HCT116 (cell line): ENCODE measurements at regions not wholly inside any gene's neighbourhood (a gene's known extent, or its start where the extent isn't known, plus 50 kb on each side); places are given as distances from the start of the nearest gene placed in this dataset.
"Not testable (repeated sequence)": the region's sequence is repeated elsewhere in the genome, so short reads cannot be mapped to it uniquely, and the experiment has no call there.

ENCODE experiments used
- ATAC-seq: fragments of 200-7000 bp; cut with Tn5 transposase; 2 replicates; pipeline ENCODE4 v1.9.1; 2020; ENCODE audit warnings: mild to moderate bottlenecking, moderate library complexity
- BruUV-seq: library from RNA; stranded (reverse); fragments of 400-500 nt; replicated peaks from 2 replicates; lab custom pipeline; 2021; lab: Mats Ljungman, UMichigan
- CTCF ChIA-PET: fragments of 300-600 bp; sonication (Branson Sonifier 250); formaldehyde crosslinking; loops from one replicate; lab custom pipeline; 2021; ENCODE audit warnings: antibody characterized with exemption; lab: Charles Lee
- POLR2A ChIA-PET: fragments of 300-600, 350-600 bp; sonication (Branson Sonifier 250); formaldehyde crosslinking; loops from one replicate; lab custom pipeline; 2021; ENCODE audit warnings: antibody characterized with exemption; lab: Charles Lee
- RAD21 ChIA-PET, 2 experiments: fragments of 300-600 bp; sonication (Branson Sonifier 250); formaldehyde crosslinking; loops; one replicate each; lab custom pipeline; 2023; ENCODE audit warnings: low total read pairs in 2 of 2; ENCODE audit not compliant: uncharacterized antibody in 2 of 2, unreplicated experiment in 2 of 2, low non-redundant PET in 1 of 2; lab: Charles Lee
- DNase-seq: peaks from one replicate; pipeline ENCODE4 v3.0.0-alpha.2; 2010; ENCODE audit warnings: low read depth, low spot score
- H2AFZ ChIP-seq: fragments of 200-600 bp; shearing (Covaris generic), sonication (generic); 2 replicates; pipeline ENCODE4 v1.6.1; 2017; ENCODE audit warnings: low read depth, mixed run types, mixed read lengths, antibody characterized with exemption, low read length; ENCODE audit not compliant: poor library complexity, severe bottlenecking
- H3K27ac ChIP-seq: 2 replicates; pipeline ENCODE4 v1.5.1; 2012; ENCODE audit warnings: low read depth, low read length
- H3K27me3 ChIP-seq: fragments of 200-600 bp; sonication (generic); 2 replicates; pipeline ENCODE4 v1.6.1; 2016; ENCODE audit warnings: mixed run types, low read length, mixed read lengths; ENCODE audit not compliant: insufficient read depth
- H3K36me3 ChIP-seq, 2 experiments: fragments of 200-500 bp in 1 of 2; fragments of 200-600 bp in 1 of 2; sonication (Bioruptor generic) in 1 of 2; sonication (generic) in 1 of 2; 2 replicates each; pipeline versions ENCODE4 v1.5.1 to v1.6.1; 2014 to 2016; ENCODE audit warnings: low read length in 2 of 2, inconsistent platforms in 1 of 2, mixed read lengths in 1 of 2, mixed run types in 1 of 2; ENCODE audit not compliant: insufficient read depth in 2 of 2, control insufficient read depth in 1 of 2
- H3K4me1 ChIP-seq, 2 experiments: fragments of 200-600 bp in 1 of 2; sonication (generic) in 1 of 2; 2 replicates each; pipeline versions ENCODE4 v1.5.1 to v1.6.1; 2012 to 2017; ENCODE audit warnings: low read length in 2 of 2, inconsistent platforms in 1 of 2, mild to moderate bottlenecking in 1 of 2, mixed read lengths in 1 of 2, mixed run types in 1 of 2, moderate library complexity in 1 of 2; ENCODE audit not compliant: insufficient read depth in 2 of 2, control insufficient read depth in 1 of 2
- H3K4me2 ChIP-seq: fragments of 200-600 bp; sonication (generic); 2 replicates; pipeline ENCODE4 v1.6.1; 2017; ENCODE audit warnings: mixed run types, low read length, mixed read lengths
- H3K4me3 ChIP-seq, 2 experiments: fragments of 200-600 bp in 1 of 2; sonication (generic) in 1 of 2; replicated peaks in 1 of 2; 2 replicates each; pipeline ENCODE4 v1.5.1; 2011 to 2016; ENCODE audit warnings: low read length in 2 of 2, control low read depth in 1 of 2, low read depth in 1 of 2, mild to moderate bottlenecking in 1 of 2, mixed read lengths in 1 of 2, mixed run types in 1 of 2
- H3K79me2 ChIP-seq: fragments of 200-600 bp; sonication (generic); 2 replicates; pipeline ENCODE4 v1.6.1; 2017; ENCODE audit warnings: mild to moderate bottlenecking, mixed run types, low read length, moderate library complexity, mixed read lengths; ENCODE audit not compliant: insufficient read depth
- H3K9ac ChIP-seq: fragments of 200-600 bp; sonication (generic); 2 replicates; pipeline ENCODE4 v1.6.1; 2016; ENCODE audit warnings: low read length, mixed read lengths
- H3K9me2 ChIP-seq: fragments of 200-600 bp; sonication (generic), shearing (Covaris generic); 2 replicates; pipeline ENCODE4 v1.6.1; 2017; ENCODE audit warnings: mixed run types, mild to moderate bottlenecking, moderate library complexity; ENCODE audit not compliant: insufficient read depth
- H3K9me3 ChIP-seq, 2 experiments: fragments of 200-500 bp in 1 of 2; fragments of 200-600 bp in 1 of 2; sonication (Bioruptor generic) in 1 of 2; sonication (generic) in 1 of 2; 2 replicates each; pipeline ENCODE4 v1.6.1; 2014 to 2017; ENCODE audit warnings: low read length in 2 of 2, mixed read lengths in 2 of 2, inconsistent platforms in 1 of 2, low read depth in 1 of 2, mild to moderate bottlenecking in 1 of 2, mixed run types in 1 of 2, moderate library complexity in 1 of 2; ENCODE audit not compliant: control insufficient read depth in 1 of 2, insufficient read depth in 1 of 2
- H4K20me1 ChIP-seq: fragments of 200-600 bp; sonication (generic), shearing (Covaris generic); 2 replicates; pipeline ENCODE4 v1.6.1; 2017; ENCODE audit warnings: mixed run types, mild to moderate bottlenecking, moderate library complexity; ENCODE audit not compliant: insufficient read depth
- intact Hi-C: fragments of 100-400 bp; cut with micrococcal nuclease; formaldehyde crosslinking; loops from 2 replicates; pipeline ENCODE4 v1.10.0; 2022

DNA sequence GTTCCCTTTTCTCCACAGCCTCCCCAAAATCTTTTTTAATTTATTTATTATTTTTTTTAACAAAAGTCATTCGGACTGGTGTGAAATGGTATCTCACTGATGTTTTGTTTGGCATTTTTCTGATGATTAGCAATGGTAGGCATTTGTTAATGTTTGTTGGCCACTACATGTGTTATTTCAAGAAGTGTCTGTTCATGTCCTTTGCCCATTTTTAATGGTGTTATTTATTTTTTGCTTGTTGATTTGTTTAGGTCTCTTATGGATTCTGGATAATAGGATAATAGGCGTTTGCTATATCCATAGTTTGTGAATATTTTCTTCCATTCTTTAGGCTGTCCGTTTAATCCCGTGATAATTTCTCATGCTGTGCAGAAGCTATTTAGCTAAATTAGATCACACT, 596.5 kb upstream of the DEFB115 start:
- H2AFZ ChIP-seq, H3K9me2 ChIP-seq, intact Hi-C loops, H3K27ac ChIP-seq, H3K4me3 ChIP-seq, DNase-seq, POLR2A ChIA-PET, ATAC-seq, H3K36me3 ChIP-seq, H3K9me3 ChIP-seq, RAD21 ChIA-PET, H3K4me1 ChIP-seq, H3K79me2 ChIP-seq, CTCF ChIA-PET, H3K4me2 ChIP-seq, BruUV-seq, H4K20me1 ChIP-seq, H3K9ac ChIP-seq, H3K27me3 ChIP-seq: not testable (repeated sequence)

DNA sequence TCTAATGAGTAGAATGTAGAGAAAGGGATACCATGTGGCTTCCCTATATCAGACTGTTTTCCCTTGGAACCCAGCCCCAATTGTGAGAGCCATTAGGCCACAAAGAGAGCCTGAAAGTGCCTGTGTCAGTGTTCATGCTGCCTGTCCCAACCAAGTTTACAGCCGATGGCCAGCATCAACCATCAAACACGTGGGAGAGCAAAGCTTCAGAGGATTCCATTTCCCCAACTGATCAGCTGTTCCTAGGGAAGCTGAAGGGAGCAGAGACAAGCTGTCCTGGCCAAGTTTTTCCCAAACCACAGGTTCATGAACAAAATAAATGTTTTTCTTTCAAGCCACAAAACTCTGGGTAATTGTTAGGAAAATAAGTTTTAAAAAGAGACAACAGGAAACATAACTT, 589.0 kb upstream of the DEFB115 start:
- ATAC-seq, H3K79me2 ChIP-seq, POLR2A ChIA-PET, CTCF ChIA-PET, DNase-seq, H3K27ac ChIP-seq, H3K4me1 ChIP-seq, H3K9me2 ChIP-seq, H3K4me2 ChIP-seq, RAD21 ChIA-PET, BruUV-seq, H3K4me3 ChIP-seq, H3K9me3 ChIP-seq, H3K9ac ChIP-seq, H3K27me3 ChIP-seq, intact Hi-C loops, H4K20me1 ChIP-seq, H3K36me3 ChIP-seq, H2AFZ ChIP-seq: not testable (repeated sequence)

DNA sequence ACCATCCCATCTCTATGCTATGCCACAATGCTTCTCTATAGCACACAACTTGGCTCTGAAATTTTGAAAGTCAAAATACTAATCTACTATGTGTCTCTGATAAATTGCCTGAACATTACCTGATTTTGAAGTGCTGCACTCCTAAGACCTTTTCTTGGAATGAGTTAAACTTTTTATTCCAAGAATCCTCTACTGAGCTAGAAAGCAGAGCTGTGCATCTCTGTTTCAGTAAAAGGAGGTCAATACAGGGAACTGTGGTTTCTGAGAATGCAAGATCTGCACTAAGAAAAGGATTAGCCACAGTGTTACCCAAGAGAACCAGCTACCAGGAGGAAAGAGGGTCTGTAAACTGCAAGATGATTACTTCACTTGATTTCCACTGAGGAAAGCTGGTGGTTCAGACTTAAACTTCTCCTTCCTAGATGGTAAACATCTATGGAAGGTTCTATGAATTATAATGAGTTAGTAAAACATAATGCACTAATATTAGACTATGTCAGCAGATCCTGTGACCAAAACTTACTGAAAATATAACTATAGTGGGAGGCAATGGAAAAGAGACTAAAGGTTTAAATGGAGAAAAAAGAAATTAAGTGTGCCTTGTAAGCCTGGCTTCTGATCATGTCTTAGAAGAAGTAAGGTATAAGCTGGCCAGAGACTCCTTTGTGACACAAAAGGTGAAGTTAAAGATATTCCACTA, 588.0 kb upstream of the DEFB115 start:
- H3K36me3 ChIP-seq, H3K4me3 ChIP-seq, DNase-seq, H3K79me2 ChIP-seq, H3K4me1 ChIP-seq, H2AFZ ChIP-seq, H3K27ac ChIP-seq, H3K9me2 ChIP-seq, H3K4me2 ChIP-seq, H3K9ac ChIP-seq, H4K20me1 ChIP-seq, ATAC-seq, RAD21 ChIA-PET, H3K9me3 ChIP-seq, H3K27me3 ChIP-seq, BruUV-seq, CTCF ChIA-PET, intact Hi-C loops, POLR2A ChIA-PET: not testable (repeated sequence)

DNA sequence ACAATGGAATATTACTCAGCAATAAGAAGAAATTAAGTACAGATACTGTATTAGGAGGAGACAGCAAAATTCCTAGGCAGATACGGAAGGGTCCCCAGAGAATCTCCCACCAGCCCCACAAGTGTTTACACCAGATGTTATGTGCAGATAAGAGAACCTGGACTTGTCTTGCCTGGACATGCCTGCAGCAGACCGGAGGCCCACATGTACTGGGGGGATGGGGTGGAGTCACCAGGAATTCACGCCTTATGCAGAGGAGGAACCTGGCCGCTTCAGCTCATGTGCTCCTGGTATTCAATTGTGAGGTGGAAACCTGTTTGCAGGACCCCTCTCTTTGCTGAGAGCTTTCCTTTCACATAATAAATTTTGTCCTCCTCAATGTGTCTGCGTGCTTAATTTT, 586.3 kb upstream of the DEFB115 start:
- H3K9ac ChIP-seq, H3K9me2 ChIP-seq, H3K36me3 ChIP-seq, H3K9me3 ChIP-seq, H3K4me3 ChIP-seq, H3K27me3 ChIP-seq, DNase-seq, RAD21 ChIA-PET, H2AFZ ChIP-seq, ATAC-seq, H3K4me2 ChIP-seq, H3K27ac ChIP-seq, intact Hi-C loops, H4K20me1 ChIP-seq, H3K4me1 ChIP-seq, BruUV-seq, CTCF ChIA-PET, POLR2A ChIA-PET, H3K79me2 ChIP-seq: not testable (repeated sequence)
